GM12891 (cell line): ENCODE measurements at regions not wholly inside any gene's neighbourhood (a gene's known extent, or its start where the extent isn't known, plus 50 kb on each side); places are given as distances from the start of the nearest gene placed in this dataset.

Experiments used
- PAX5 ChIP-seq: IDR thresholded peaks from 2 replicates; pipeline ENCODE4 v1.6.1; 2011; ENCODE audit warnings: low read length, moderate library complexity, mild to moderate bottlenecking; ENCODE audit not compliant: insufficient read depth, severe bottlenecking
- POLR2A ChIP-seq: IDR thresholded peaks from 2 replicates; pipeline ENCODE4 v1.6.1; 2011; ENCODE audit warnings: low read depth, low read length, control low read depth

DNA sequence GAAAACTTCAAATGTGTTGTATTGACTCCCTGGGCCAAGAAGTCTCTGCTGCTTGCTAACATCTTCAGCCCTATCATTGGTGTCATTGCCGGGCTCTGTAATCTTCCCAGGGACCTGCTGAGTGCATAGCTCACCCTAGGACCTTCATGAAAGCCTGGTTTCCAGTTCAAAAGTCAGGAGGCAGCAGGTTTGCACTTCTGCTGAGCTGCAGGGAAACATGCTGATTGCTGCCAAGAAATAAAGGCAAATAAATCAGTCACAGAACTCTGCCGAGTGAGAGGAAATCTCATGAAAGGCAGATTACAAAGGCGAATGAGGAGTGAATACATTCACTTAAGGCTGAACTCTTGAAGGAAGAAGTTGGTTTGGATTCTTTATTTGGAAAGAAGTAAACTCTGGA, 1947.6 kb upstream of the CELF4 start:
- TF ChIP-seq POLR2A (no peak), PAX5 (no peak)
